Liver (tissue), 8 donors: ENCODE measurements at regions not wholly inside any gene's neighbourhood (a gene's known extent, or its start where the extent isn't known, plus 50 kb on each side); places are given as distances from the start of the nearest gene placed in this dataset.

ENCODE experiments used
- DNase-seq: peaks from one replicate; pipeline ENCODE4 v3.0.0-alpha.2; 2017; ENCODE audit warnings: low spot score
- H3K27ac ChIP-seq, 2 donors: one replicate each; pipeline ENCODE4 v1.7.0; 2013; ENCODE audit warnings: inconsistent platforms in 2 of 2, low read length in 2 of 2, control low read depth in 1 of 2, low read depth in 1 of 2, mild to moderate bottlenecking in 1 of 2
- H3K27me3 ChIP-seq, 4 donors: one replicate each; pipeline versions ENCODE4 v1.6.1 to v1.7.0; 2013; ENCODE audit warnings: low read length in 3 of 4, inconsistent platforms in 1 of 4, mild to moderate bottlenecking in 1 of 4, moderate library complexity in 1 of 4; ENCODE audit not compliant: control insufficient read depth in 4 of 4, insufficient read depth in 4 of 4
- H3K36me3 ChIP-seq, 4 donors: one replicate each; pipeline versions ENCODE4 v1.6.1 to v1.7.0; 2013; ENCODE audit warnings: low read length in 3 of 4, mild to moderate bottlenecking in 3 of 4, low read depth in 1 of 4, moderate library complexity in 1 of 4; ENCODE audit not compliant: control insufficient read depth in 4 of 4, insufficient read depth in 3 of 4
- H3K4me1 ChIP-seq, 4 donors: one replicate each; pipeline versions ENCODE4 v1.6.1 to v1.7.0; 2013; ENCODE audit warnings: low read length in 3 of 4, mild to moderate bottlenecking in 3 of 4, moderate library complexity in 1 of 4; ENCODE audit not compliant: control insufficient read depth in 4 of 4, insufficient read depth in 4 of 4
- H3K4me3 ChIP-seq, 3 donors: one replicate each; pipeline versions ENCODE4 v1.6.1 to v1.7.0; 2013; ENCODE audit warnings: low read length in 3 of 3, control low read depth in 1 of 3, low read depth in 1 of 3, mild to moderate bottlenecking in 1 of 3
- H3K9ac ChIP-seq, 2 donors: one replicate each; pipeline ENCODE4 v1.7.0; 2013; ENCODE audit warnings: low read length in 2 of 2, mild to moderate bottlenecking in 2 of 2, moderate library complexity in 2 of 2, control low read depth in 1 of 2, low read depth in 1 of 2
- H3K9me3 ChIP-seq, 4 donors: one replicate each; pipeline versions ENCODE4 v1.6.1 to v1.7.0; 2013; ENCODE audit warnings: low read length in 3 of 4; ENCODE audit not compliant: control insufficient read depth in 4 of 4
- ATF3 ChIP-seq: IDR thresholded peaks from 2 replicates; pipeline ENCODE4 v1.6.1; 2016; ENCODE audit warnings: antibody characterized with exemption
- CTCF ChIP-seq: fragments of 150-350 bp; IDR thresholded peaks from 2 replicates; pipeline ENCODE4 v1.5.1; 2017; ENCODE audit warnings: improper control_type of control experiment, low read depth, low read length; ENCODE audit not compliant: missing input control
- EGR1 ChIP-seq, 2 donors: IDR thresholded peaks; 2 replicates each; pipeline ENCODE4 v1.6.1; 2016 to 2018; ENCODE audit warnings: antibody characterized with exemption in 2 of 2, low read depth in 2 of 2
- FOXA1 ChIP-seq: IDR thresholded peaks from 2 replicates; pipeline ENCODE4 v1.6.1; 2016; ENCODE audit warnings: antibody characterized with exemption
- FOXA2 ChIP-seq: IDR thresholded peaks from 2 replicates; pipeline ENCODE4 v1.6.1; 2016; ENCODE audit warnings: antibody characterized with exemption
- GABPA ChIP-seq, 2 donors: IDR thresholded peaks in 1 of 2; conservative IDR thresholded peaks in 1 of 2; 2 replicates each; pipeline ENCODE4 v1.6.1; 2016; ENCODE audit warnings: antibody characterized with exemption in 2 of 2, mild to moderate bottlenecking in 1 of 2, moderate library complexity in 1 of 2
- HNF4A ChIP-seq, 2 donors: conservative IDR thresholded peaks; 2 replicates each; pipeline ENCODE4 v1.6.1; 2016; ENCODE audit warnings: antibody characterized with exemption in 2 of 2, mild to moderate bottlenecking in 2 of 2
- HNF4G ChIP-seq: IDR thresholded peaks from 2 replicates; pipeline ENCODE4 v1.6.1; 2016; ENCODE audit warnings: antibody characterized with exemption
- JUND ChIP-seq, 2 donors: IDR thresholded peaks; 2 replicates each; pipeline ENCODE4 v1.6.1; 2016; ENCODE audit warnings: antibody characterized with exemption in 2 of 2
- MAX ChIP-seq: IDR thresholded peaks from 2 replicates; pipeline ENCODE4 v1.6.1; 2016; ENCODE audit warnings: antibody characterized with exemption
- NR2F2 ChIP-seq: IDR thresholded peaks from 2 replicates; pipeline ENCODE4 v1.6.1; 2016; ENCODE audit warnings: antibody characterized with exemption
- RAD21 ChIP-seq, 2 donors: IDR thresholded peaks; 2 replicates each; pipeline ENCODE4 v1.6.1; 2016; ENCODE audit warnings: antibody characterized with exemption in 2 of 2, mild to moderate bottlenecking in 2 of 2
- REST ChIP-seq: IDR thresholded peaks from 2 replicates; pipeline ENCODE4 v1.6.1; 2016; ENCODE audit warnings: antibody characterized with exemption, mild to moderate bottlenecking
- RXRA ChIP-seq, 2 donors: IDR thresholded peaks; 2 replicates each; pipeline ENCODE4 v1.6.1; 2017 to 2018; ENCODE audit warnings: antibody characterized with exemption in 2 of 2, mild to moderate bottlenecking in 1 of 2
- SP1 ChIP-seq: IDR thresholded peaks from 2 replicates; pipeline ENCODE4 v1.6.1; 2018; ENCODE audit warnings: antibody characterized with exemption, mild to moderate bottlenecking
- TAF1 ChIP-seq: conservative IDR thresholded peaks from 2 replicates; pipeline ENCODE4 v1.6.1; 2016; ENCODE audit warnings: antibody characterized with exemption, mild to moderate bottlenecking
- YY1 ChIP-seq: IDR thresholded peaks from 2 replicates; pipeline ENCODE4 v1.6.1; 2016; ENCODE audit warnings: antibody characterized with exemption, mild to moderate bottlenecking
- ZBTB33 ChIP-seq: IDR thresholded peaks from 2 replicates; pipeline ENCODE4 v1.6.1; 2016; ENCODE audit warnings: antibody characterized with exemption
- WGBS: extraction: QIAGEN DNeasy Blood & Tissue Kit; methylation state at CpG from one replicate; pipeline ENCODE4 v1.1.7; 2013; 5-methylcytosine and 5-hydroxymethylcytosine counted together
- donor health status: healthy.
- donor health status: healthy.
- donor health status: healthy.
- donor health status: healthy.
- donor health status: healthy.

- no peak for DNase-seq
- H3K27me3 ChIP-seq: peaks cover 0 to 2% (median 0%) of the 10 kb centered on the region in 4 donors
- no peak overlapping the region for H3K4me3 ChIP-seq
- H3K9me3 ChIP-seq: no peaks in the 10 kb centered on the region
- H3K27ac ChIP-seq: no peak overlapping the region
- 91% methylated on average over 1 of the region's 1 CpG for WGBS
- no peak for TF ChIP-seq FOXA1
- no peak for TF ChIP-seq MAX
- TF ChIP-seq REST: no peak
- TF ChIP-seq TAF1: no peak
- no peak for TF ChIP-seq HNF4G
- no peak for TF ChIP-seq SP1
- TF ChIP-seq RAD21 (IDR thresholded peaks at IDR 0.05): no peak
- no peak for TF ChIP-seq YY1
- no peak for TF ChIP-seq GABPA (IDR thresholded peaks at IDR 0.05 in 1 of 2, conservative IDR thresholded peaks at IDR 0.05 in 1 of 2)
- TF ChIP-seq EGR1 (IDR thresholded peaks at IDR 0.05; ENCODE audit: low read depth in 2 of 2): no peak
- H3K4me1 ChIP-seq: no peaks in the 10 kb centered on the region
- H3K9ac ChIP-seq: no peak overlapping the region
- H3K36me3 ChIP-seq: no peaks in the 10 kb centered on the region
Observed at GRCh38 chrX:28178206-28178605, 197.0 kb upstream of the DCAF8L1 start.

GRCh38 chrX:28177202-28177601 lies 196.0 kb upstream of the DCAF8L1 start:
- H3K27ac ChIP-seq: no peak overlapping the region
- 76% methylated on average over 4 of the region's 4 CpGs for WGBS
- H3K27me3 ChIP-seq: peaks cover 0 to 2% (median 0%) of the 10 kb centered on the region in 4 donors
- peak in 1 of 2 donors; percentile 75 for TF ChIP-seq RAD21 (IDR thresholded peaks at IDR 0.05)
- no peak for TF ChIP-seq EGR1 (IDR thresholded peaks at IDR 0.05; ENCODE audit: low read depth in 2 of 2)
- TF ChIP-seq NR2F2: no peak
- TF ChIP-seq RXRA (IDR thresholded peaks at IDR 0.05): no peak
- peak; percentile 12 for TF ChIP-seq CTCF
- no peak for TF ChIP-seq FOXA2
- H3K4me1 ChIP-seq: no peaks in the 10 kb centered on the region
- H3K9me3 ChIP-seq: no peaks in the 10 kb centered on the region
- no peak for DNase-seq
- no peak overlapping the region for H3K9ac ChIP-seq
- H3K36me3 ChIP-seq: no peaks in the 10 kb centered on the region
- H3K4me3 ChIP-seq: no peak overlapping the region

- H3K4me3 ChIP-seq: no peak overlapping the region
Observed at GRCh38 chrX:28170713-28171112, 189.5 kb upstream of the DCAF8L1 start.

More at GRCh38 chrX:28170713-28171112, 189.5 kb upstream of the DCAF8L1 start:
- Histone ChIP-seq H3K27ac (no peak overlapping the region), H3K36me3 (no peaks in the 10 kb centered on the region), H3K4me1 (peaks cover 0 to 6% (median 1%) of the 10 kb centered on the region in 4 donors), H3K9ac (no peak overlapping the region), H3K27me3 (no peaks in the 10 kb centered on the region), H3K9me3 (no peaks in the 10 kb centered on the region)
- 59% methylated on average over 2 of the region's 2 CpGs for WGBS
- no peak for DNase-seq
- TF ChIP-seq SP1 (no peak), ATF3 (no peak), RXRA (IDR thresholded peaks at IDR 0.05) (no peak), ZBTB33 (no peak), FOXA1 (no peak), NR2F2 (no peak), JUND (IDR thresholded peaks at IDR 0.05) (no peak), FOXA2 (no peak), HNF4A (conservative IDR thresholded peaks at IDR 0.05) (no peak), MAX (no peak), CTCF (no peak), GABPA (IDR thresholded peaks at IDR 0.05 in 1 of 2, conservative IDR thresholded peaks at IDR 0.05 in 1 of 2) (no peak), EGR1 (IDR thresholded peaks at IDR 0.05; ENCODE audit: low read depth in 2 of 2) (no peak)
